NCI-H460 (cell line): ENCODE measurements at regions not wholly inside any gene's neighbourhood (a gene's known extent, or its start where the extent isn't known, plus 50 kb on each side); places are given as distances from the start of the nearest gene placed in this dataset.

ENCODE experiments used
- DNase-seq: peaks from one replicate; pipeline ENCODE4 v3.0.0-alpha.2; 2016; ENCODE audit warnings: low read depth; ENCODE audit errors: extremely low read depth

- DNase-seq = no peak
Observed at GRCh38 chr9:28539434-28540070, 966.3 kb upstream of the C9orf72 start.

GRCh38 chr9:28542928-28543327 is 969.6 kb upstream of the C9orf72 start:
- no peak for DNase-seq

DNA sequence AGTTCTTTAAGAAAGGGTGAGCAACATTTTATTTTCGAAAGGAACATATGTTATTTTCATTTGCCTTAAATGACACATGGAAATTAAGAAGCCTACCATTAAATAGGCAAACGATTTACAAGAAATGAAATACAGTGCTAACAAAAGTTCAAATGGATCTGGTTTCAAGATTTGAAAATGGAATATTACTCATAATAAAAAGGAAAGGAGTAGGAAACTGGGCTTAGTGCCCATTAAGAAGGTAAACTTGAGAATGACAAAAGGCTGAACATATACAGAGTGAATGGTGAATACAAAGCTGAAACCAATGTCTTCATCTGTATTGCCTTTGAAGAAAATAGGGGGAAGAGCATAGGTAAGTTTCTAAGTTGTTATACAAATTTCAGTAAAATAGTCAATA is 974.2 kb upstream of the C9orf72 start:
- no peak for DNase-seq

DNA sequence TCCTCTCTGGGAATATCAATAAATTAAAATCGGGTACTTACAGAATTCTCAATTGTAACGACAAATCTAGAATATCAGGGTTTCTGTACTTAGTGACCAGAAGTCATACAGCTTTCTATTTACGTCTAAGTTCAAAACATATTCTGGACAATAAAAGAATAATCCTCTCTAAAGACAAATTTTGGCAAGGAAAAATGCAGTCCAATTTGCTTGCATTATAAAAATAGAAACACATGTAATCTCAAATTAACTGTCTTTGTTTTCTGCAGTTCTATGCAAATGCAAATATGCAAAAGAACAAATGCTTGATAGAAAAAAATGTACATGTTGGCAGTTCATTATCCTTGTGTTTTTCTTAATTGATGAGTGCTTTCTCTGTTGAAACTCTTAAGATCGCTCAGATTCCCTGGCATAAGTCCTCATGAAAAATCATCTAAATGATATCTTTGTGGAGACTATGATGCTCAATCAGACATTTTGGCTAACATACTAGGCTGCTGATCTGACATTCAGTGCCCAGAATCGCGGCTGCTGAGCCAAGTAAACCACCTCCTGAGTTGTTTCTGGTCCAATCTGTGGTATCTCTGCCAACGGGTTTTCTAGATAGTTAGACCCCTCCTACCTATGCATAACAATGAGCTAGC is 990.1 kb upstream of the C9orf72 start:
- DNase-seq = no peak

GRCh38 chr9:28583832-28584231 is 1010.6 kb upstream of the C9orf72 start:
- no peak for DNase-seq

GRCh38 chr9:28584542-28584941 is 1011.3 kb upstream of the C9orf72 start:
- DNase-seq = no peak

- DNase-seq = no peak
Observed at GRCh38 chr9:28587052-28587451, 1013.8 kb upstream of the C9orf72 start.

- no peak for DNase-seq
Observed at GRCh38 chr9:28598408-28598807, 1025.1 kb upstream of the C9orf72 start.

DNA sequence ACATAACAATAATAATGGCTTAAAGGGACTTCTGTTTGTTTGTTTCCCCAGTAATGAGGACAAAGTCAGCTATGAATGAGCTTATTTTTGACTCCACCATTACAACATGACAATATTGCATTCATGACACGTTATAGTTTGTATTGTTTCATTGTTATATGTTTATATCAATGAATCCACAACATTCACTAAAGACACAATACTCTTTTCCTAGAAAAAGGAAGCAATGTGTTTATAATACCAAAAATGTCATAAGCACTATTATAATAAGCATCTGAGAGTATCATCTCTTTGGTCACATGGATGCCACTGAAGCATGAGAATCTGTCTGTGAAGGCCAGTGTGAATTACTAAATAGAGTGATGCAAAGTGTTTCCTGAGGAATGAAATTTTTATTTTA is 1026.9 kb upstream of the C9orf72 start:
- DNase-seq = no peak

- DNase-seq = no peak
Observed at GRCh38 chr9:28607843-28608242, 1034.6 kb upstream of the C9orf72 start.

DNA sequence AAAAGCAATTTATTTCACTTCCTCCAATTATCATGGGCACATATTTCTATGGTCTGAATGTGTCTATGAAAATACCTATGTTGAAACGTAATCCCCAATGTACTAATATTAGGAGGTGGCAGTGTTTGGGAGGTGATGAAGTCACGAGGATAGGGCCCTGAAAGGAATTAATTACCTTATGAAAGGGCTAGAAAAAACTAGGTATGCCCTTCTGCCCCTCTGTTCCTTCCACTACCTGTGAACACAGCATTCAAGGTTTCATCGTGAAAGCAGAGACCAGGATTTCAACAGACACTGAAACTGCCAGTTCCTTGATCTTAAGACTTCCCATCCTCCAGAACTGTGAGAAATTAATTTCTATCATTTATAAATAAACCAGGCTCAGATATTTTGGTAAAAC is 1037.1 kb upstream of the C9orf72 start:
- no peak for DNase-seq

- no peak for DNase-seq
Observed at GRCh38 chr9:28616310-28616709, 1043.0 kb upstream of the C9orf72 start.

- DNase-seq = no peak
Observed at GRCh38 chr9:28620011-28620410, 1046.7 kb upstream of the C9orf72 start.

- DNase-seq = no peak
Observed at GRCh38 chr9:28620661-28621060, 1047.4 kb upstream of the C9orf72 start.

GRCh38 chr9:28624771-28625170 is 1051.5 kb upstream of the C9orf72 start:
- no peak for DNase-seq

DNA sequence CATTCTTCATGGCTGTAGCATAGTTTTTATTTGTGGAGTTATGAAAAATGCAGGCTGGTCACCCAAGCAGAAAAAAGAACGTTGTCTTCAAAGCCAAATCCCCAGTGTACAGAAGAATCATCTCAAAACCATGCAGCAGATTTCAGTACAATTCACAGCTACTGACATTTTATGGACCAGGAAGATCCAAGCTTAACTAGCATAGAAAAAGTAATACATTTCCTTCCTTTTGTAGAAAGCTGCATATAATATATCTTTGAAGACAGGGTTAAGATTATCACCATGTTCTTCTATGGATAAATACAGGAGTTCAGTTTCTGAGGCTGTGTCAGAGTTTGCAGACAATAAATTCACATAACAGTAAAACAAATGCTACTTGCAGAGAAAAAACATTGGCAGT is 1054.8 kb upstream of the C9orf72 start:
- DNase-seq = no peak

DNA sequence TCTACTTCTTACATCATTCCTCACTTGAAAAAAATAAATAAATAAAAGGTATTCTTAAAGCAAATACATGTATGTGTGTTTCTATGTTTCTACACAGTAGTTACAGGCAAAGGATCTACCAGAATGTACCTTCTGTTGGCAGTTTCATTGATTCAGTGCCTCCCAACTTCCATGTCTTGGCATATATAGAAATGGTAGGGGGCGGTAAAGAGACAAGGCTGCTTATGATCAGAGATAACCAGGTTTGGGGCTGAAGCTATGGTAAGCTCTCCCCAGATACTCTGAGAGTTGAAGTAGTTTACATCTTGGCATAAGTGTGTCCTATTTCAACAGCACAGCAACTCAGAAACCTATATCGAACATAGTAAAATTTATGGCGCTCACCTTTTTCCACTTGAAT is 1075.4 kb upstream of the C9orf72 start:
- DNase-seq = no peak

DNA sequence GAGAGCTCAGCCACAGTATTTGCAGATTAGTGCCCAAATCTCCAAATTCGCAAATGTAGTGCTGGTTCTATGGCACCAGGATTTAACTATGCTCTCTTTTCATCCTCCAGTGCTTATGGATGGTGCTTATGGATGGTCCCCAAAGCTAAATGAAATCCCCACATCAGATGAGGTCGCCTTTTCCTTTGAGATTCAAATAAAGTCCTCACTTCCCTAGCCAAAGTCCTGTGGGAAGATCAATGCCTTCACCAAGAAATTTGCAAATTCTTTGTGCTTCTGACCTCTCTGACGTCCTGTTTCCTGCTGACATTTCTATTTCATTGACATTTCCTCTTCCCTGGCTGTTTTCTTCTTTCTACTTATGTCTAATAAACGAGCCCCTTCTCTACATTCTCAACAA is 1077.0 kb upstream of the C9orf72 start:
- no peak for DNase-seq

DNA sequence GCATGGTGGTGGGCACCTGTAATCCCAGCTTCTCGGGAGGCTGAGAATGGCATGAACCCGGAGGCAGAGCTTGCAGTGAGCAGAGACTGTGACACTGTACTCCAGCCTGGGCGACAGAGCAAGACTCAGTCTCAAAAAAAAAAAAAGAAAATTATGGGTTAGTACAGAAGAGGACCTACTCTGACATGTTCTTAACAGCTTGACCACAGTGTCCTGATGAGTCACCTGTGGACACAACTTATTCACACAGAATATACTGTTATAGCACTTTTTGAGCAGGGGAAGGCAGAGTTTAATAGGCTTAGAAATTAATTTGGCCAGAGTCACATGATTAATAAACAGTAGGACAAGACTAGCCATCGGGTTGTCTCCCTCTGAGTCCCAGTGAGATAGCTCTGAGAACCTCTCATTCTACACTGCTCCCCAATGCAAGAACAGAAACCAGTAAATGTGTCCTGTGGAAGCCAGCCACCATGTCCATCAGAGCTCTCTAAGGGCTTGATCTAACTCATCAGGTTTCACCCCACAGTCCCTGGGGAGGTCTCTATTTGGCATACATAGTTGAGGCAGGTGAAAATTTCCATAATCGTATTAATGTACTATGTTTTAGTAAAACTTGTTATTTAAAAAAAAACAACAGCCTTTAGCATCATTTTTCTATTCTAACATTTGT is 1077.9 kb upstream of the C9orf72 start:
- no peak for DNase-seq

- DNase-seq = no peak
Observed at GRCh38 chr9:28653216-28653615, 1079.9 kb upstream of the C9orf72 start.

- no peak for DNase-seq
Observed at GRCh38 chr9:28656727-28657126, 1083.4 kb upstream of the C9orf72 start.

- DNase-seq = no peak
Observed at GRCh38 chr9:28661853-28662252, 1088.6 kb upstream of the C9orf72 start.
